IMR-90 (cell line): ENCODE measurements at regions not wholly inside any gene's neighbourhood (a gene's known extent, or its start where the extent isn't known, plus 50 kb on each side); places are given as distances from the start of the nearest gene placed in this dataset.
A peak's percentile ranks its signal among the peaks of the same experiment; 100 is the strongest.

Source experiments
- ATAC-seq: fragments of 200-7000 bp; cut with Tn5 transposase; 2 replicates; pipeline ENCODE4 v1.9.1; 2020; ENCODE audit warnings: low read depth, mild to moderate bottlenecking, moderate library complexity
- BruUV-seq: library from RNA; stranded (reverse); fragments of 400-500 nt; replicated peaks from 2 replicates; lab custom pipeline; 2021; lab: Mats Ljungman, UMichigan
- CTCF ChIA-PET: fragments of 300-600 bp; formaldehyde crosslinking; extraction: SDS; loops from one replicate; lab custom pipeline; 2021; ENCODE audit warnings: antibody characterized with exemption; lab: Yijun Ruan, JAX
- POLR2A ChIA-PET: fragments of 300-600 bp; sonication (Branson Sonifier 250); formaldehyde crosslinking; loops from one replicate; lab custom pipeline; 2022; ENCODE audit warnings: antibody characterized with exemption; ENCODE audit not compliant: unreplicated experiment; lab: Charles Lee
- DNase-seq: peaks from one replicate; pipeline ENCODE4 v3.0.0; 2013
- H2AFZ ChIP-seq: replicated peaks from 2 replicates; pipeline ENCODE3; 2013; ENCODE audit warnings: low read length, mild to moderate bottlenecking; ENCODE audit not compliant: poor library complexity
- H2AK5ac ChIP-seq: 2 replicates; pipeline ENCODE4 v1.6.1; 2013; ENCODE audit warnings: low read depth, low read length, inconsistent platforms
- H2AK9ac ChIP-seq: replicated peaks from 2 replicates; pipeline ENCODE3; 2013; ENCODE audit warnings: mild to moderate bottlenecking, low read depth, low read length, moderate library complexity; ENCODE audit not compliant: poor library complexity
- H2BK120ac ChIP-seq: 2 replicates; pipeline ENCODE4 v1.6.1; 2013; ENCODE audit warnings: low read depth, low read length, inconsistent platforms
- H2BK15ac ChIP-seq: 3 replicates; pipeline ENCODE4 v1.6.1; 2013; ENCODE audit warnings: low read depth, low read length, inconsistent platforms
- H2BK20ac ChIP-seq: 2 replicates; pipeline ENCODE4 v1.6.1; 2013; ENCODE audit warnings: low read depth, mild to moderate bottlenecking, inconsistent platforms, low read length, moderate library complexity
- H2BK5ac ChIP-seq: 2 replicates; pipeline ENCODE4 v1.6.1; 2013; ENCODE audit warnings: mild to moderate bottlenecking, low read depth, low read length, inconsistent platforms; ENCODE audit not compliant: poor library complexity, severe bottlenecking
- H3K14ac ChIP-seq: replicated peaks from 2 replicates; pipeline ENCODE4 v1.6.1; 2013; ENCODE audit warnings: low read depth, low read length, inconsistent platforms
- H3K18ac ChIP-seq: 2 replicates; pipeline ENCODE4 v1.6.1; 2013; ENCODE audit warnings: low read depth, low read length, control low read depth
- H3K23ac ChIP-seq: 2 replicates; pipeline ENCODE4 v1.6.1; 2013; ENCODE audit warnings: low read depth, low read length, inconsistent platforms
- H3K27ac ChIP-seq: 2 replicates; pipeline ENCODE4 v1.5.1; 2013; ENCODE audit warnings: mild to moderate bottlenecking, control low read depth, low read length; ENCODE audit not compliant: insufficient read depth
- H3K27me3 ChIP-seq: 2 replicates; pipeline ENCODE4 v1.6.1; 2013; ENCODE audit warnings: low read length; ENCODE audit not compliant: control insufficient read depth, insufficient read depth
- H3K36me3 ChIP-seq: 2 replicates; pipeline ENCODE4 v1.6.1; 2013; ENCODE audit warnings: low read length, mixed read lengths; ENCODE audit not compliant: control insufficient read depth, insufficient read depth
- H3K4ac ChIP-seq: 2 replicates; pipeline ENCODE4 v1.6.1; 2013; ENCODE audit warnings: low read depth, low read length, inconsistent platforms
- H3K4me1 ChIP-seq: 2 replicates; pipeline ENCODE4 v1.6.1; 2013; ENCODE audit warnings: low read length, mixed read lengths; ENCODE audit not compliant: control insufficient read depth, insufficient read depth
- H3K4me2 ChIP-seq: 2 replicates; pipeline ENCODE4 v1.6.1; 2013; ENCODE audit warnings: low read depth, mild to moderate bottlenecking, control low read depth, low read length, moderate library complexity
- H3K4me3 ChIP-seq: 2 replicates; pipeline ENCODE4 v1.5.1; 2013; ENCODE audit warnings: low read depth, mild to moderate bottlenecking, control low read depth, low read length, moderate library complexity; ENCODE audit not compliant: insufficient read depth
- H3K56ac ChIP-seq: 2 replicates; pipeline ENCODE4 v1.6.1; 2013; ENCODE audit warnings: low read length, inconsistent platforms; ENCODE audit not compliant: insufficient read depth; ENCODE audit errors: extremely low read depth
- H3K79me1 ChIP-seq, 2 experiments: 2 replicates each; pipeline ENCODE4 v1.6.1; 2013; ENCODE audit warnings: low read length in 2 of 2, inconsistent platforms in 1 of 2, low read depth in 1 of 2
- H3K9ac ChIP-seq: 2 replicates; pipeline ENCODE4 v1.6.1; 2013; ENCODE audit warnings: low read depth, low read length, control low read depth
- H3K9me1 ChIP-seq: 2 replicates; pipeline ENCODE4 v1.6.1; 2013; ENCODE audit warnings: low read length, inconsistent platforms; ENCODE audit not compliant: insufficient read depth
- H3K9me3 ChIP-seq: 2 replicates; pipeline ENCODE4 v1.6.1; 2013; ENCODE audit warnings: low read length; ENCODE audit not compliant: control insufficient read depth, insufficient read depth
- H4K20me1 ChIP-seq: 2 replicates; pipeline ENCODE4 v1.6.1; 2013; ENCODE audit warnings: low read length, inconsistent platforms; ENCODE audit not compliant: insufficient read depth
- H4K5ac ChIP-seq: 2 replicates; pipeline ENCODE4 v1.6.1; 2013; ENCODE audit warnings: mild to moderate bottlenecking, low read depth, low read length, control low read depth
- H4K8ac ChIP-seq, 2 experiments: 2 replicates each; pipeline ENCODE4 v1.6.1; 2013; ENCODE audit warnings: low read depth in 2 of 2, low read length in 2 of 2, control low read depth in 1 of 2, inconsistent platforms in 1 of 2
- H4K91ac ChIP-seq: 2 replicates; pipeline ENCODE4 v1.6.1; 2013; ENCODE audit warnings: low read depth, low read length, inconsistent platforms; ENCODE audit not compliant: insufficient read depth
- CHD1 ChIP-seq: IDR thresholded peaks from 2 replicates; pipeline ENCODE4 v1.6.1; 2012; ENCODE audit warnings: low read depth, low read length, improper control_type of control experiment
- MAFK ChIP-seq: IDR thresholded peaks from 2 replicates; pipeline ENCODE4 v1.6.1; 2012; ENCODE audit warnings: low read depth, low read length, improper control_type of control experiment
- NFE2L2 ChIP-seq: fragments of 150-350 bp; IDR thresholded peaks from 2 replicates; pipeline ENCODE4 v1.6.1; 2016; ENCODE audit warnings: low read depth, mild to moderate bottlenecking, low read length
- POLR2A ChIP-seq: IDR thresholded peaks from 2 replicates; pipeline ENCODE4 v1.6.1; 2012; ENCODE audit warnings: mild to moderate bottlenecking, low read depth, low read length
- RCOR1 ChIP-seq: IDR thresholded peaks from 2 replicates; pipeline ENCODE4 v1.6.1; 2012; ENCODE audit warnings: mild to moderate bottlenecking, low read length, improper control_type of control experiment; ENCODE audit not compliant: insufficient replicate concordance
- dilution Hi-C: fragments of 300-500 bp; cut with HindIII; formaldehyde crosslinking; loops from one replicate; pipeline ENCODE4 v1.14.3; 2018; ENCODE audit warnings: low sequenced_read_pairs; ENCODE audit not compliant: unreplicated experiment
- in situ Hi-C: fragments of 300-500 bp; cut with MboI; formaldehyde crosslinking; loops from 3 replicates; pipeline ENCODE4 v1.14.3; 2019; ENCODE audit warnings: low sequenced_read_pairs, inconsistent platforms, mixed read lengths
- intact Hi-C: fragments of 100-400 bp; cut with micrococcal nuclease; formaldehyde crosslinking; loops from 2 replicates; pipeline ENCODE4 v1.10.0; 2022
- TF ChIP-seq, protein P1 (sequence below): conservative IDR thresholded peaks from 2 replicates; pipeline ENCODE4 v1.5.1; 2012; ENCODE audit warnings: mild to moderate bottlenecking, low read depth, low read length, improper control_type of control experiment

DNA sequence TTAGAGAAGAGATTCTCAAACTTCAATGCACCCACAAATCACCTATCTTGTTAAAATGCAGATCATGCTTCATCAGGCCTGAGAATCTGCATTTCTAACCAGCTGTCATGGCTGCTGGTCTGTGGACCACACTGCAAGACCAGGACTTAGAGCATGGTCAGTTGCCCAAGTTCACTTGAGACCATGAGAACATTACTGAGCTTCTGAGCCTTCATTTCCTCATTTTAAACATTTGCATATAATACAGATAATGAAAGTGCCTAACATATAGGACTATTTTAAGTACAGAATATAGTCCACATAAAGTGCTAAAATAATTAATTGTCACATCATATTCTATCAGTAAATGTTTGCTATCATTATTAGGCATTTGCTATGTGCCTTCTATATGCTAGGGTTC is 260.8 kb upstream of the TNC start:
- TF ChIP-seq, protein P1, sequence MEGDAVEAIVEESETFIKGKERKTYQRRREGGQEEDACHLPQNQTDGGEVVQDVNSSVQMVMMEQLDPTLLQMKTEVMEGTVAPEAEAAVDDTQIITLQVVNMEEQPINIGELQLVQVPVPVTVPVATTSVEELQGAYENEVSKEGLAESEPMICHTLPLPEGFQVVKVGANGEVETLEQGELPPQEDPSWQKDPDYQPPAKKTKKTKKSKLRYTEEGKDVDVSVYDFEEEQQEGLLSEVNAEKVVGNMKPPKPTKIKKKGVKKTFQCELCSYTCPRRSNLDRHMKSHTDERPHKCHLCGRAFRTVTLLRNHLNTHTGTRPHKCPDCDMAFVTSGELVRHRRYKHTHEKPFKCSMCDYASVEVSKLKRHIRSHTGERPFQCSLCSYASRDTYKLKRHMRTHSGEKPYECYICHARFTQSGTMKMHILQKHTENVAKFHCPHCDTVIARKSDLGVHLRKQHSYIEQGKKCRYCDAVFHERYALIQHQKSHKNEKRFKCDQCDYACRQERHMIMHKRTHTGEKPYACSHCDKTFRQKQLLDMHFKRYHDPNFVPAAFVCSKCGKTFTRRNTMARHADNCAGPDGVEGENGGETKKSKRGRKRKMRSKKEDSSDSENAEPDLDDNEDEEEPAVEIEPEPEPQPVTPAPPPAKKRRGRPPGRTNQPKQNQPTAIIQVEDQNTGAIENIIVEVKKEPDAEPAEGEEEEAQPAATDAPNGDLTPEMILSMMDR = no peak
- TF ChIP-seq NFE2L2 (no peak), POLR2A (no peak), RCOR1 (no peak), MAFK (no peak), CHD1 (no peak)
- no peak overlapping the region for H2AFZ ChIP-seq
- H2AK9ac ChIP-seq = no peak overlapping the region
- no peak overlapping the region for H2BK15ac ChIP-seq
- in situ Hi-C loops (no loop called here), dilution Hi-C loops (no loop called here), intact Hi-C loops (loop anchor here (10.0 kb wide), 1 partner anchor 174 kb away; no protein-coding TSS in a partner anchor)
- no peaks in the 10 kb centered on the region for H3K79me1 ChIP-seq
- no peaks in the 10 kb centered on the region for H4K20me1 ChIP-seq
- no peak overlapping the region for H4K8ac ChIP-seq
- H2BK20ac ChIP-seq = no peak overlapping the region
- no peak overlapping the region for H3K9ac ChIP-seq
- no peak for ATAC-seq
- H3K9me1 ChIP-seq = no peaks in the 10 kb centered on the region
- no peak overlapping the region for H3K14ac ChIP-seq
- no peaks in the 10 kb centered on the region for H3K27me3 ChIP-seq
- H3K18ac ChIP-seq = peak overlapping the region; percentile 59; the same call in 1 of the 2 replicates
- POLR2A ChIA-PET = no interaction called here
- DNase-seq = no peak
- no peak overlapping the region for H3K56ac ChIP-seq
- no peak overlapping the region for H3K4ac ChIP-seq
- BruUV-seq = no TSS peak
- H3K4me3 ChIP-seq = no peak overlapping the region
- H2AK5ac ChIP-seq = no peak overlapping the region
- H3K4me1 ChIP-seq = no peaks in the 10 kb centered on the region
- no peak overlapping the region for H3K23ac ChIP-seq
- H3K9me3 ChIP-seq = peaks cover 10% of the 10 kb centered on the region
- no peaks in the 10 kb centered on the region for H3K36me3 ChIP-seq
- no peak overlapping the region for H2BK120ac ChIP-seq
- H4K91ac ChIP-seq = no peak overlapping the region
- CTCF ChIA-PET = no interaction called here
- no peak overlapping the region for H3K4me2 ChIP-seq
- H4K5ac ChIP-seq = peak overlapping the region; percentile 34; the same call in 1 of the 2 replicates
- no peak overlapping the region for H2BK5ac ChIP-seq
- H3K27ac ChIP-seq = no peak overlapping the region
